Psoas muscle (tissue), 7 donors: ENCODE measurements at regions not wholly inside any gene's neighbourhood (a gene's known extent, or its start where the extent isn't known, plus 50 kb on each side); places are given as distances from the start of the nearest gene placed in this dataset.

ENCODE experiments used
- ATAC-seq, 4 donors: fragments of 200-7000 bp; cut with Tn5 transposase; one replicate each; pipeline ENCODE4 v1.9.1; 2020; ENCODE audit warnings: moderate library complexity in 3 of 4, mild to moderate bottlenecking in 2 of 4
- DNase-seq, 2 donors: peaks; one replicate each; pipeline ENCODE4 v3.0.0-alpha.2; 2020
- H3K27ac ChIP-seq: fragments of 200-600 bp; one replicate; pipeline ENCODE4 v1.8.0; 2022
- H3K27me3 ChIP-seq, 3 donors: fragments of 200-600 bp in 1 of 3; one replicate each; pipeline versions ENCODE4 v1.6.1 to v1.8.0; 2013 to 2022; ENCODE audit warnings: low read length in 2 of 3, mild to moderate bottlenecking in 2 of 3, moderate library complexity in 1 of 3; ENCODE audit not compliant: insufficient read depth in 3 of 3
- H3K36me3 ChIP-seq, 2 donors: fragments of 200-600 bp in 1 of 2; one replicate each; pipeline versions ENCODE4 v1.6.1 to v1.8.0; 2013 to 2022; ENCODE audit warnings: low read depth in 1 of 2, mild to moderate bottlenecking in 1 of 2, moderate library complexity in 1 of 2; ENCODE audit not compliant: insufficient read depth in 1 of 2
- H3K4me1 ChIP-seq: fragments of 200-600 bp; one replicate; pipeline ENCODE4 v1.8.0; 2022
- H3K4me3 ChIP-seq: fragments of 200-600 bp; one replicate; pipeline ENCODE4 v1.8.0; 2022; ENCODE audit warnings: mild to moderate bottlenecking
- H3K9me3 ChIP-seq: fragments of 200-600 bp; one replicate; pipeline ENCODE4 v1.8.0; 2022
- WGBS, 3 donors: extraction: QIAGEN DNeasy Blood & Tissue Kit; methylation state at CpG; one replicate each; pipeline versions ENCODE4 v1.1.6 to v1.1.7; 2013; 5-methylcytosine and 5-hydroxymethylcytosine counted together
- intact Hi-C, 2 donors: fragments of 100-400 bp; cut with DNase I; formaldehyde crosslinking; loops; one replicate each; pipeline versions ENCODE4 v1.11.0 to v1.14.2; 2022
- TF ChIP-seq, protein P1 (sequence below): fragments of 200-600 bp; IDR thresholded peaks from one replicate; pipeline ENCODE4 v1.8.0; 2022; ENCODE audit warnings: antibody characterized with exemption
- donor health status: healthy with polysubstance abuse.
- donor health status: DM: no; HTN: no; CAD: no; lungs with moderate emphysema.
- donor health status: Bipolar disorder and iron deficiency.
- donor health status: healthy.
- donor health status: DM: yes; HTN: yes; CAD: no.
- donor health status: DM: no; HTN: no; CAD: no.
- donor health status: DM: yes; HTN: yes; CAD: no.

GRCh38 chr6:78188891-78189290 is 536.1 kb downstream of the MEI4 start:
- WGBS, 3 donors, result 57 to 75% (median 60%) methylated on average over 2 of the region's 2 CpGs
- Histone ChIP-seq H3K4me3 (no peak overlapping the region), H3K36me3 (no peaks in the 10 kb centered on the region), H3K4me1 (no peaks in the 10 kb centered on the region), H3K27ac (no peak overlapping the region), H3K27me3 (no peaks in the 10 kb centered on the region), H3K9me3 (no peaks in the 10 kb centered on the region)
- TF ChIP-seq, protein P1, sequence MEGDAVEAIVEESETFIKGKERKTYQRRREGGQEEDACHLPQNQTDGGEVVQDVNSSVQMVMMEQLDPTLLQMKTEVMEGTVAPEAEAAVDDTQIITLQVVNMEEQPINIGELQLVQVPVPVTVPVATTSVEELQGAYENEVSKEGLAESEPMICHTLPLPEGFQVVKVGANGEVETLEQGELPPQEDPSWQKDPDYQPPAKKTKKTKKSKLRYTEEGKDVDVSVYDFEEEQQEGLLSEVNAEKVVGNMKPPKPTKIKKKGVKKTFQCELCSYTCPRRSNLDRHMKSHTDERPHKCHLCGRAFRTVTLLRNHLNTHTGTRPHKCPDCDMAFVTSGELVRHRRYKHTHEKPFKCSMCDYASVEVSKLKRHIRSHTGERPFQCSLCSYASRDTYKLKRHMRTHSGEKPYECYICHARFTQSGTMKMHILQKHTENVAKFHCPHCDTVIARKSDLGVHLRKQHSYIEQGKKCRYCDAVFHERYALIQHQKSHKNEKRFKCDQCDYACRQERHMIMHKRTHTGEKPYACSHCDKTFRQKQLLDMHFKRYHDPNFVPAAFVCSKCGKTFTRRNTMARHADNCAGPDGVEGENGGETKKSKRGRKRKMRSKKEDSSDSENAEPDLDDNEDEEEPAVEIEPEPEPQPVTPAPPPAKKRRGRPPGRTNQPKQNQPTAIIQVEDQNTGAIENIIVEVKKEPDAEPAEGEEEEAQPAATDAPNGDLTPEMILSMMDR, result no peak
- DNase-seq (no peak), ATAC-seq (no peak)
- intact Hi-C loops, result no loop called here

DNA sequence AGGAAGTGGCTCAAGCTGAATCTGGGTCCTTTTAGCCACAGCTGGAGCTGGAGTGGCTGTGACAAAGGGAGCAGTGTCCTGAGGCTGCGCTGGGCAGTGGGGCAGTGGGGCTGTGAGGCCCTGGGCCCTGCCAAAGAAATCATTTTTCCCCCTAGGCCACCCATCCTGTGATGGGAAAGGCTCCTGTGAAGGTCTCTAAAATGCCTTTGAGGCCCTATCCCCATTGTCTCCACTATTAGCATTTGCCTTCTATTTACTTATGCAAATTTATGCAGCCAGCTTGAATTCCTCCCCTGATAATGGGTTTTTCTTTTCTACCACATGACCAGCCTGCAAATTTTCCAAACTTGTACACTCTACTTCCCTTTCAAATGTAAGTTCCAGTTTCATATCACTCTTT is 539.2 kb downstream of the MEI4 start:
- Histone ChIP-seq H3K36me3 (no peaks in the 10 kb centered on the region), H3K27ac (no peak overlapping the region), H3K4me3 (no peak overlapping the region), H3K9me3 (no peaks in the 10 kb centered on the region), H3K27me3 (no peaks in the 10 kb centered on the region), H3K4me1 (no peaks in the 10 kb centered on the region)
- intact Hi-C loops, result no loop called here
- DNase-seq (no peak), ATAC-seq (no peak)
- TF ChIP-seq, protein P1, result no peak
- WGBS, 3 donors, result 9 to 30% (median 22%) methylated on average over 1 of the region's 1 CpG

DNA sequence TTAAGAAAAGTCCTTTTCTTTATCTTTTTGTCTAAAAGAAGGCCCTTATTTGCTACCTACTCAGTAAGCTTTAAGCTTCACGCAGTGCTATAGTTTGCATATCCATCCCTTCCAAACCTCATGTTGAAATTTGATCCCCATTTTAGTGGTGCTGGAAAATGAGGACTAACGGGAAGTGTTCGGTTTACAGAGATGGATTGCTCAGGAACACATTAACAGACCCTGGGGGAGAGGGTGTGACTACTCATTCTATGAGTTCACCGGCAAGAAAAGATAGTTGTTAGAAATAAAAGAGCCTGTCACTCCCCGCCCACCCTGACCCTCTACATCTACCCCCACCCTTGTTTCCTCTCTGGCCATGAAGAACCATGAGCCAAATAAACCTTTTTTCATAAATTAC is 546.2 kb downstream of the MEI4 start:
- no peak for ATAC-seq
- intact Hi-C loops, result no loop called here
- H3K4me3 ChIP-seq, result no peak overlapping the region
- TF ChIP-seq, protein P1, result no peak
- H3K27me3 ChIP-seq, result no peaks in the 10 kb centered on the region
- H3K9me3 ChIP-seq, result no peaks in the 10 kb centered on the region
- no peaks in the 10 kb centered on the region for H3K36me3 ChIP-seq
- H3K27ac ChIP-seq, result no peak overlapping the region
- DNase-seq, result no peak
- 20 to 33% (median 32%) methylated on average over 5 of the region's 5 CpGs for WGBS, 3 donors
- H3K4me1 ChIP-seq, result no peaks in the 10 kb centered on the region

GRCh38 chr6:78222226-78222625 is 569.4 kb downstream of the MEI4 start:
- no peaks in the 10 kb centered on the region for H3K27me3 ChIP-seq
- DNase-seq, result no peak
- no peak overlapping the region for H3K4me3 ChIP-seq
- TF ChIP-seq, protein P1, result no peak
- intact Hi-C loops, result no loop called here
- no peak for ATAC-seq
- WGBS, 3 donors, result 69 to 73% (median 70%) methylated on average over 3 of the region's 3 CpGs
- H3K36me3 ChIP-seq, result no peaks in the 10 kb centered on the region
- no peak overlapping the region for H3K27ac ChIP-seq
- no peaks in the 10 kb centered on the region for H3K4me1 ChIP-seq
- no peaks in the 10 kb centered on the region for H3K9me3 ChIP-seq

DNA sequence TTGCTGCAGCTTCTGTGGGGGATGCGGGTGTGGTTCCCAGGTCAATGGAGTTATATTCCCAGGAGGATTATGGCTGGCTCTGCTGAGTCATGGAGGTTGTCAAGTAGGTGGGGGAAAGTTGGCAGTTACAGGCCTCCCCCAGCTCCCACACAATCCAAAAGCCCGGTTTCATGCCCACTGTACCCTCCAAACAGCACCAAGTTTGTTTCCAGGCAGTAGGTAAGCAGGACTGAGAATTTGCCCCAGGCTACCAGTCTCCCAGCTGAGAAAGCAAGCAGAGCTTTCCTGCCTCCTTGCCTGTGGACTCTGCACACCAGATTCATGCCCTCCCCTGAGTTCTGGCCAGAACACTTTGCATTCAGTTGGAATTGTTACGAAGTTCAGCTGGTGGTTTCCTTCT is 578.2 kb downstream of the MEI4 start:
- no peaks in the 10 kb centered on the region for H3K27me3 ChIP-seq
- H3K4me3 ChIP-seq, result no peak overlapping the region
- TF ChIP-seq, protein P1, result no peak
- no peaks in the 10 kb centered on the region for H3K36me3 ChIP-seq
- H3K27ac ChIP-seq, result no peak overlapping the region
- DNase-seq, result no peak
- H3K9me3 ChIP-seq, result no peaks in the 10 kb centered on the region
- intact Hi-C loops, result no loop called here
- 84 to 91% (median 85%) methylated on average over 3 of the region's 3 CpGs for WGBS, 3 donors
- ATAC-seq, result no peak
- H3K4me1 ChIP-seq, result no peaks in the 10 kb centered on the region
